HepG2 (cell line): ENCODE measurements at regions not wholly inside any gene's neighbourhood (a gene's known extent, or its start where the extent isn't known, plus 50 kb on each side); places are given as distances from the start of the nearest gene placed in this dataset.

Experiments used
- ATAC-seq: fragments of 200-7000 bp; cut with Tn5 transposase; 3 replicates; pipeline ENCODE4 v1.9.1; 2020; ENCODE audit warnings: mild to moderate bottlenecking, moderate library complexity
- BruUV-seq: library from RNA; stranded (reverse); fragments of 400-500 nt; replicated peaks from 2 replicates; lab custom pipeline; 2021; lab: Mats Ljungman, UMichigan
- CTCF ChIA-PET: fragments of 300-600 bp; formaldehyde crosslinking; extraction: SDS; loops from one replicate; lab custom pipeline; 2021; ENCODE audit warnings: low total read pairs, inconsistent platforms, low intra/inter-chr PET ratio; lab: Yijun Ruan, JAX
- POLR2A ChIA-PET: fragments of 350-600 bp; sonication (Branson Sonifier 250); formaldehyde crosslinking; loops from one replicate; lab custom pipeline; 2020; ENCODE audit warnings: antibody characterized with exemption, inconsistent platforms; lab: Yijun Ruan, JAX
- DNase-seq: peaks from one replicate; pipeline ENCODE4 v3.0.0-alpha.2; 2015; ENCODE audit warnings: low spot score
- FAIRE-seq: peaks from 3 replicates; lab custom pipeline; 2011; peaks lifted over from hg19 to GRCh38; lab: Jason Lieb, UNC
- H2AFZ ChIP-seq: one replicate; pipeline ENCODE4 v1.6.1; 2011; ENCODE audit warnings: low read length, inconsistent platforms
- H3K27ac ChIP-seq: fragments of 300-600 bp; 3 replicates; pipeline ENCODE4 v1.8.0; 2011; ENCODE audit warnings: mixed run types, mild to moderate bottlenecking, mixed read lengths, low read length, inconsistent platforms; ENCODE audit not compliant: insufficient read depth; ENCODE audit errors: extremely low read length
- H3K27me3 ChIP-seq, 2 experiments: fragments of 200-600 bp in 1 of 2; 2 replicates in 1 of 2; 3 replicates in 1 of 2; pipeline versions ENCODE4 v1.6.0 to v1.8.0; 2011; ENCODE audit warnings: low read length in 2 of 2, mild to moderate bottlenecking in 2 of 2, moderate library complexity in 2 of 2, inconsistent platforms in 1 of 2; ENCODE audit not compliant: insufficient read depth in 2 of 2, control insufficient read depth in 1 of 2
- H3K36me3 ChIP-seq, 2 experiments: fragments of 200-600 bp in 1 of 2; replicated peaks in 1 of 2; 2 replicates in 1 of 2; 3 replicates in 1 of 2; pipeline versions ENCODE4 v1.5.1 to v1.8.0; 2011; ENCODE audit warnings: low read length in 2 of 2, inconsistent platforms in 1 of 2; ENCODE audit not compliant: insufficient read depth in 2 of 2, control insufficient read depth in 1 of 2
- H3K4me1 ChIP-seq: 2 replicates; pipeline ENCODE4 v1.5.1; 2012; ENCODE audit warnings: low read length, inconsistent platforms; ENCODE audit not compliant: insufficient read depth
- H3K4me2 ChIP-seq: 2 replicates; pipeline ENCODE4 v1.6.0; 2011; ENCODE audit warnings: low read depth, low read length, inconsistent platforms
- H3K4me3 ChIP-seq, 3 experiments: fragments of 200-600 bp in 1 of 3; sonication (generic), shearing (Covaris generic) in 1 of 3; replicated peaks in 1 of 3; 2 replicates each; pipeline ENCODE4 v1.5.1; 2011 to 2016; ENCODE audit warnings: low read length in 3 of 3, inconsistent platforms in 2 of 3, low read depth in 2 of 3, mild to moderate bottlenecking in 2 of 3, control low read depth in 1 of 3, mixed read lengths in 1 of 3; ENCODE audit not compliant: insufficient read depth in 1 of 3
- H3K79me2 ChIP-seq: one replicate; pipeline ENCODE4 v1.6.1; 2011; ENCODE audit warnings: low read length, inconsistent platforms; ENCODE audit not compliant: insufficient read depth
- H3K9ac ChIP-seq: 2 replicates; pipeline ENCODE4 v1.6.0; 2011; ENCODE audit warnings: mild to moderate bottlenecking, low read depth, low read length, inconsistent platforms; ENCODE audit not compliant: insufficient read depth
- H3K9me3 ChIP-seq: 2 replicates; pipeline ENCODE4 v1.5.1; 2012; ENCODE audit warnings: mild to moderate bottlenecking, low read length
- H4K20me1 ChIP-seq: 2 replicates; pipeline ENCODE4 v1.6.0; 2011; ENCODE audit warnings: inconsistent platforms, mild to moderate bottlenecking, low read length, moderate library complexity; ENCODE audit not compliant: insufficient read depth
- FOXA3 ChIP-seq: IDR thresholded peaks from 2 replicates; pipeline ENCODE4 v1.6.1; 2016; ENCODE audit warnings: missing genetic modification reagents, missing compliant biosample characterization
- IKZF1 ChIP-seq: fragments of 450-650 bp; IDR thresholded peaks from 2 replicates; pipeline ENCODE4 v1.7.1; 2016
- KLF12 ChIP-seq: sonication (generic); formaldehyde crosslinking; IDR thresholded peaks from 2 replicates; pipeline ENCODE4 v1.4.0; 2020; ENCODE audit warnings: missing genetic modification reagents, borderline replicate concordance
- NFYC ChIP-seq: IDR thresholded peaks from 2 replicates; pipeline ENCODE4 v1.6.1; 2016; ENCODE audit warnings: missing genetic modification reagents, missing compliant biosample characterization
- SOX6 ChIP-seq, 2 experiments: fragments of 450-650 bp in 1 of 2; sonication (generic) in 1 of 2; formaldehyde crosslinking in 1 of 2; IDR thresholded peaks; 2 replicates each; pipeline versions ENCODE4 v1.4.0 to v1.6.1; 2017 to 2020; ENCODE audit warnings: antibody characterized with exemption in 1 of 2, mild to moderate bottlenecking in 1 of 2, missing genetic modification reagents in 1 of 2
- YEATS2 ChIP-seq: sonication (generic); formaldehyde crosslinking; IDR thresholded peaks from 2 replicates; pipeline ENCODE4 v1.4.0; 2020; ENCODE audit warnings: missing genetic modification reagents, borderline replicate concordance
- YEATS4 ChIP-seq: sonication (generic); formaldehyde crosslinking; IDR thresholded peaks from 2 replicates; pipeline ENCODE4 v1.4.0; 2020; ENCODE audit warnings: missing genetic modification reagents, borderline replicate concordance
- ZNF224 ChIP-seq: sonication (generic); formaldehyde crosslinking; IDR thresholded peaks from 2 replicates; pipeline ENCODE4 v1.5.0; 2020; ENCODE audit warnings: mild to moderate bottlenecking, missing genetic modification reagents
- ZNF264 ChIP-seq: sonication (generic); formaldehyde crosslinking; IDR thresholded peaks from 2 replicates; pipeline ENCODE4 v1.4.0; 2020; ENCODE audit warnings: missing genetic modification reagents
- ZSCAN22 ChIP-seq: sonication (generic); formaldehyde crosslinking; IDR thresholded peaks from 2 replicates; pipeline ENCODE4 v1.4.0; 2020; ENCODE audit warnings: mild to moderate bottlenecking, missing genetic modification reagents
- ZSCAN29 ChIP-seq: sonication (generic); formaldehyde crosslinking; conservative IDR thresholded peaks from 2 replicates; pipeline ENCODE4 v1.4.0; 2020; ENCODE audit warnings: mild to moderate bottlenecking, missing genetic modification reagents
- WGBS: methylation state at CpG from one replicate; pipeline ENCODE4 v1.1.6; 2017; ENCODE audit warnings: low lambda C conversion rate; 5-methylcytosine and 5-hydroxymethylcytosine counted together
- in situ Hi-C: cut with HindIII; loops from 2 replicates; pipeline ENCODE4 v1.10.0; 2017; ENCODE audit warnings: low pct_unique_long_range_greater_than_20kb; ENCODE audit not compliant: extremely low pct_ligation_motif_present
- intact Hi-C: fragments of 100-400 bp; cut with micrococcal nuclease; formaldehyde crosslinking; loops from one replicate; pipeline ENCODE4 v1.10.0; 2022; ENCODE audit not compliant: unreplicated experiment
- TF ChIP-seq, protein P1 (sequence below): IDR thresholded peaks from 2 replicates; pipeline ENCODE4 v1.6.1; 2016; ENCODE audit warnings: missing compliant biosample characterization, missing genetic modification reagents, borderline replicate concordance
- TF ChIP-seq, protein P2 (sequence below): IDR thresholded peaks from 2 replicates; pipeline ENCODE4 v1.6.1; 2018; ENCODE audit warnings: missing genetic modification reagents
- TF ChIP-seq, protein P3 (sequence below): IDR thresholded peaks from 2 replicates; pipeline ENCODE4 v1.6.1; 2016; ENCODE audit warnings: missing biosample characterization, missing genetic modification reagents, low read depth
- TF ChIP-seq, protein P4 (sequence below): sonication (generic); formaldehyde crosslinking; IDR thresholded peaks from 2 replicates; pipeline ENCODE4 v1.8.0; 2022; ENCODE audit warnings: missing genetic modification reagents, mild to moderate bottlenecking, inconsistent platforms, borderline replicate concordance

DNA sequence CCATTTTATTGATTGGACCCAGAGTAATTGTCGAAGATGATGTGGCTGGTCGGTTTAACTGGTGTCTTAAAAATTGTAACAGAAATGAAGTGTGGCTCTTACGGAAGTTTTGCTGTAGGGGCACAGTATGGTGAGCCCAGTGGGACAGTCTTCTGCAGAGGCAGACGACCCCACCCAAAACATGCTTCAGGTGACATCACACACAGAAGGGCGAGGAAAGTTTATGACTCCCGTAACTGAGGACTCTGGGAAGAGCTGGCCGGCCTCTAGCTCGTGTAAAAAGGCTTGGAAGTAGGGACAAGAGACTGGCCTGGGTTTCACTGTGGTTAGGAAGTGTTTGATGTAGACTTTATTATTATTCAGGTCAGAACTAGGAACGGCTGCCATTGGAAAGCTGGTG, 73.3 kb downstream of the HTR5A start:
- CTCF ChIA-PET, result no interaction called here
- intact Hi-C loops, result no loop called here
- WGBS, result 15% methylated on average over 9 of the region's 9 CpGs
- FAIRE-seq (no peak), DNase-seq (no peak), ATAC-seq (no peak)
- no peak overlapping the region for H3K4me2 ChIP-seq
- POLR2A ChIA-PET, result no interaction called here
- H3K9ac ChIP-seq, result no peak overlapping the region
- no TSS peak for BruUV-seq
- in situ Hi-C loops, result no loop called here
- H3K79me2 ChIP-seq, result no peaks in the 10 kb centered on the region
- H4K20me1 ChIP-seq, result no peaks in the 10 kb centered on the region
- H3K27me3 ChIP-seq, result peaks cover 0 to 21% of the 10 kb centered on the region in 2 experiments; a peak in 3 of 5 replicates
- H3K4me3 ChIP-seq, result no peak overlapping the region
- TF ChIP-seq KLF12 (CRISPR knock-in tag), result no peak
- no peak for TF ChIP-seq YEATS2 (CRISPR knock-in tag)
- TF ChIP-seq ZSCAN29 (CRISPR knock-in tag), result no peak
- TF ChIP-seq ZSCAN22, result no peak
- no peak for TF ChIP-seq FOXA3 (CRISPR knock-in tag)
- TF ChIP-seq, protein P1, sequence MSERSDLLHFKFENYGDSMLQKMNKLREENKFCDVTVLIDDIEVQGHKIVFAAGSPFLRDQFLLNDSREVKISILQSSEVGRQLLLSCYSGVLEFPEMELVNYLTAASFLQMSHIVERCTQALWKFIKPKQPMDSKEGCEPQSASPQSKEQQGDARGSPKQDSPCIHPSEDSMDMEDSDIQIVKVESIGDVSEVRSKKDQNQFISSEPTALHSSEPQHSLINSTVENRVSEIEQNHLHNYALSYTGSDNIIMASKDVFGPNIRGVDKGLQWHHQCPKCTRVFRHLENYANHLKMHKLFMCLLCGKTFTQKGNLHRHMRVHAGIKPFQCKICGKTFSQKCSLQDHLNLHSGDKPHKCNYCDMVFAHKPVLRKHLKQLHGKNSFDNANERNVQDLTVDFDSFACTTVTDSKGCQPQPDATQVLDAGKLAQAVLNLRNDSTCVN (CRISPR knock-in tag), result no peak
- TF ChIP-seq YEATS4 (CRISPR knock-in tag), result no peak
- TF ChIP-seq SOX6 (IDR thresholded peaks at IDR 0.05), result no peak
- no peak for TF ChIP-seq SOX6 (CRISPR knock-in tag; IDR thresholded peaks at IDR 0.05)
- TF ChIP-seq, protein P2, sequence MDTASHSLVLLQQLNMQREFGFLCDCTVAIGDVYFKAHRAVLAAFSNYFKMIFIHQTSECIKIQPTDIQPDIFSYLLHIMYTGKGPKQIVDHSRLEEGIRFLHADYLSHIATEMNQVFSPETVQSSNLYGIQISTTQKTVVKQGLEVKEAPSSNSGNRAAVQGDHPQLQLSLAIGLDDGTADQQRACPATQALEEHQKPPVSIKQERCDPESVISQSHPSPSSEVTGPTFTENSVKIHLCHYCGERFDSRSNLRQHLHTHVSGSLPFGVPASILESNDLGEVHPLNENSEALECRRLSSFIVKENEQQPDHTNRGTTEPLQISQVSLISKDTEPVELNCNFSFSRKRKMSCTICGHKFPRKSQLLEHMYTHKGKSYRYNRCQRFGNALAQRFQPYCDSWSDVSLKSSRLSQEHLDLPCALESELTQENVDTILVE (CRISPR knock-in tag), result no peak
- TF ChIP-seq, protein P3, sequence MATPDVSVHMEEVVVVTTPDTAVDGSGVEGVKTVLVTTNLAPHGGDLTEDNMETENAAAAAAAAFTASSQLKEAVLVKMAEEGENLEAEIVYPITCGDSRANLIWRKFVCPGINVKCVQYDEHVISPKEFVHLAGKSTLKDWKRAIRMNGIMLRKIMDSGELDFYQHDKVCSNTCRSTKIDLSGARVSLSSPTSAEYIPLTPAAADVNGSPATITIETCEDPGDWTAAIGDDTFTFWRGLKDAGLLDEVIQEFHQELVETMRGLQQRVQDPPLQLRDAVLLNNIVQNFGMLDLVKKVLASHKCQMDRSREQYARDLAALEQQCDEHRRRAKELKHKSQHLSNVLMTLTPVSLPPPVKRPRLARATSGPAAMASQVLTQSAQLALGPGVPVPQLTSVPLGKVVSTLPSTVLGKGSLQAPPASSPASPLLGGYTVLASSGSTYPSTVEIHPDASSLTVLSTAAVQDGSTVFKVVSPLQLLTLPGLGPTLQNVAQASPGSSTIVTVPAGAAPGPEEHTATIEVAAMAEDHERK (CRISPR knock-in tag), result no peak
- no peak for TF ChIP-seq ZNF264 (CRISPR knock-in tag)
- TF ChIP-seq NFYC (CRISPR knock-in tag), result no peak
- TF ChIP-seq, protein P4, sequence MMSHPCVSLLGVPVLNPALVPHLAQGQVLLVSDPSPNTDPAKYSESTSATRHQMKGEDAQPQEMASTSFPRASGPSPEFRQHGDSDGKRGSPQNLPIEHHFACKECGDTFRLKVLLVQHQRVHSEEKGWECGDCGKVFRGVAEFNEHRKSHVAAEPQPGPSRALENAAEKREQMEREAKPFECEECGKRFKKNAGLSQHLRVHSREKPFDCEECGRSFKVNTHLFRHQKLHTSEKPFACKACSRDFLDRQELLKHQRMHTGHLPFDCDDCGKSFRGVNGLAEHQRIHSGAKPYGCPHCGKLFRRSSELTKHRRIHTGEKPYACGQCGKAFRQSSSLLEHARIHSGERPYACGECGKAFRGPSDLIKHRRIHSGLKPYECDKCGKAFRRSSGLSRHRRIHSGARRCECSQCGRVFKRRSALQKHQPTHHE (CRISPR knock-in tag), result no peak
- TF ChIP-seq ZNF224, result no peak
- TF ChIP-seq IKZF1, result no peak
- TF ChIP-seq, all 625 proteins: peak for 0
- H3K9me3 ChIP-seq, result no peaks in the 10 kb centered on the region
- H3K36me3 ChIP-seq, result no peaks in the 10 kb centered on the region
- no peak overlapping the region for H2AFZ ChIP-seq
- H3K27ac ChIP-seq, result no peak overlapping the region
- no peaks in the 10 kb centered on the region for H3K4me1 ChIP-seq
